GM21529 (cell line): ENCODE measurements at regions not wholly inside any gene's neighbourhood (a gene's known extent, or its start where the extent isn't known, plus 50 kb on each side); places are given as distances from the start of the nearest gene placed in this dataset.

Experiments used
- ATAC-seq: cut with Tn5 transposase; IDR thresholded peaks from one replicate; pipeline ENCODE4 v1.9.1; 2021; ENCODE audit not compliant: unreplicated experiment

GRCh38 chr22:47600791-47601625 is 838.6 kb downstream of the TBC1D22A start:
- ATAC-seq, result no peak

GRCh38 chr22:47600281-47600680 is 837.8 kb downstream of the TBC1D22A start:
- no peak for ATAC-seq

- no peak for ATAC-seq
Measured at GRCh38 chr22:47599753-47600152, 837.3 kb downstream of the TBC1D22A start.

DNA sequence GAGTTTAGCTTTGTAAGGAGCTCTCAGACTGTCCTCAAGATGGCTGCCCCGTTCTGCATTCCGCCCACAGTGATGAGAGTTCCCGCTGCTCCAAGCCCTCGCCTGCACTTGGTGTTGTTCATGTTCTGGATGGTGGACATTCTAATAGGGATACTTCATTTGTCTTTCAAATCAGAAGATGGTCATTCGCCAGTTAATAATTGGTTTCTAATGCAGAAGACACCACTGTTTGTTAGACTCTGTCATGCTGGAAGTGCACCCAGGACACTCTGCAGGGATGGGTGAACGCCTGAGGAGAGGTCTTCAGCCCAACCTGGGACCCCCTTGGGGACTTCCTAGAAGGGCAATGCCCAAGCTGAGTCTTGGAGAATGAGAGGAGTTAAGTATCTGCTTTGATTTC is 836.4 kb downstream of the TBC1D22A start:
- ATAC-seq, result no peak

- ATAC-seq, result no peak
Measured at GRCh38 chr22:47597041-47597440, 834.6 kb downstream of the TBC1D22A start.

DNA sequence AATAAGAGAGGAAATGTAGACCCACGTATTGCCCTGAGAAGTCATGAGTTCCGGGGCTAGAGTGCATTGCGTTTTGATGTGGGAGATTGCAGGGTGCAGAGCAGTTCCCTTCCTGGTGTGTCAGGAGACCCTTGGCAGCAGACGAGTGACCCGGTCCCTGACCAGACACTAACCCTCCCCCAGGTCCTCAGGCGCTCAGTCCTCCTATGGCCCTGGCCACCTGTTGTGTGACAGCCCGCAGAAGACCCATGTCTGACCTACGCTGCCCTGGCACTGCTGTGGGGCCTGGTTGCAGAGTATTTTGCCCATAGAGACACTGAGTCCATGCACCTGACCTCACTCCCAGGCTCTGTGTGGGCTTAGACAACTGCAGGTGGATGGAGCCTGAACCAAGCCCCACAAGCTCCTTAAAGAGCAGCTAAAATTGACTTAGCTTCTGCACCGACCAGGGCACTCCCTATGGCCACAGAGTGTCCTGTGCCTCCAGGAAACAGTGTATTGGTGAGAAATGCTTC is 833.8 kb downstream of the TBC1D22A start:
- no peak for ATAC-seq

DNA sequence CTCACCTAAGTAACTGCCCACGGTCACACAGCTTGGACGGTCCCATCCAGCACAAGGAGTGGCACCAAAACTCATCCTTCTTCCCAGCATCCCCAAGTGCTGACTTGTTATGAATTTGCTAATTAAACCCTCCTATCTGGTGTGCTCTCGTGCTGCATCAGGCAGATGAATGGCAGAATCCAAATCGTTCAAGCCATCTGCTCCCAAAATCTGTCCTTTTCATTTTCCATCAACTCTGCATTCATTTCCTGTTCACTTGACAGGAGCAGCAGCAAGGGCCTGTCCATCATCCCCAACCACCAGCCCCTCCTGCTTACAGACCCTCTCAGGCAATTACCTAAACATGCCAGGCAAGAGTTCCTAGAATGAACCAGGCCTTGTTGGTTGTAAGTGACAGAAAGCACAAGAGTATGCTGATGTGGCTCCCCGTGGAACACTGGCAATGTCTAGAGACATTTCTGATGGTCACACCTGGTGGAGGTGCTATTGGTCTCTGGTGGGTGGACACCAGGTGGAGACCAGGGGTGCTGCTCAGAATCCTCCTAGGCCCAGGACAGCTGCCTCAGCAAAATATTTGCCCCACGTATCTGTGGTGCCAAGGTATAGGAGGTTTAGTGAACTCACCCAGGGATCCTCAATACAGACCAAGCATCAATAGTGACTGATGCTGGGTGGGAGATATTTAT is 832.5 kb downstream of the TBC1D22A start:
- ATAC-seq, result no peak

DNA sequence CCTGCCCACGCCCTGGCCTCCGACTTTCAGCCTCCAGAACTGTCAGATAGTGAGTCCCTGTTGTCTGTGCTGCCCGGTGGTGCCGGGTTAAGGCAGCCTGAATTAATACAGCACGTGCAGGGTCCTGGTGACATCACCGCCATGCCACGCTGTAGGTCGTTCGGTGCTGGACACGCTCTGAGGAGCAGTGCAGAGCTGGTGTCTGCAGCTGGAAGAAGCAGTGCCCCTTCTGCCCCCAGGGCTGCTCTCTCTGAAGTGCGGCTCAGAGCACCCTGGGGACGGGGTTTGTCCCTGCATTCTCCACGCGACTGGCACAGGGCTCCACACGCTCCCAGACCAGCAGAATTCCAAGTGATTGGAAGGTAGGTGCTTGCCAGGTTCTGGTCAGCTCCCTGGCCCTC is 831.5 kb downstream of the TBC1D22A start:
- ATAC-seq, result no peak

DNA sequence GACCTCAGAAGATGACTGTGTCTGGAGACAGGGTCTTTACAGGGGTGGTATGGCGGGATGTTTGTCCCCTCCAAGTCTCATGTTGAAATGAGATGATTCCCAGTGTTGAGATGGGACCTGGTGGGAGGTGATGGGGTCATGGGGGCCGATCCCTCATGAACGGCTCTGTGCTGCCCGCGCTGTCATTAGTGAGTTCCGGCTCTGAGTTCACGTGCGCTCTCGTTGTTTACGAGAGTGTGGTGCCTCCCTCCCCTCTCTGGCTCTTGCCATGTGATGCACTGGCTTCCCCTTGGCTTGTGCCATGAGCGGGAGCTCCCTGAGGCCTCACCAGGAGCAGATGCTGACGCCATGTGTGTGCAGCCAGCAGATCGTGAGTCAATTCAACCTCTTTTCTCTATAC is 830.8 kb downstream of the TBC1D22A start:
- ATAC-seq, result no peak

DNA sequence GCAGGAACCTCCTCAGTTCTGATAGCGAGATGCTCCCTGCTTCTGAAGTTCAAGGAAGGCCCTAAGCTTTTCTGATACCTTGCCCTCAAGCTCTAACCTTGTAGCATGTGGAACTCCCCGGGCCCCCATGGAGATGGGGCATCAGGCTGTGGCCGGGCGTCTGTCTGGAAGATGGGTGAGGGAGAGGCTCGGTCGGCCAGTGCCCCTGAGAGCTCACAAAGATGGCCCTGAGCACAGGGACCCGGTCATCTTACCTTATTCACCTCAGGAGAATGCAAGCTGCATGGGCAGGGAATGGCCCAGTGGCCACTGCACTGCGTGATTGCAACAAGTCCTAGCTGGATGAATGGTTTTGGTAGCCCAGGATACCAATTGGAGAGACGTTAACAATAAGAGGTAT is 830.3 kb downstream of the TBC1D22A start:
- ATAC-seq, result no peak

GRCh38 chr22:47591709-47592108 is 829.3 kb downstream of the TBC1D22A start:
- ATAC-seq, result no peak

DNA sequence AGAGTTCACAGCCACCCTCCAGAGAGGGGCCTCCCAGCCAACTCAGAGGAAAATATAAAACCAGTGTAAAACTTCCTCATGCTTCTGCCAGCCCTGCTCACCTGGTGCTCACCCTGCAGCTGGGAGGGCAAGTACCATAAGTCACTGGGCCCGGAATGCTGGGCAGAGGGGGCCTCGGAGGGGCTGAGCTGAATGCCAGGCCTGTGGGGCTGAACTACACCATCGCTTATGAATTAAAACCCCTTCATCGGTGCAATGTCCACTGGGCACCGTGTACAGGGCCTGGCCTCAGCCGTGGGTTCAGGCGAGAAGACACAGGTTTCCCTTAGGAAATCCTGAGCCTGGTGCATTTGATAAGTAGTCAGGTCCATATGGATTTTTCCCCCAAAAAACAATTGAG is 828.6 kb downstream of the TBC1D22A start:
- no peak for ATAC-seq

DNA sequence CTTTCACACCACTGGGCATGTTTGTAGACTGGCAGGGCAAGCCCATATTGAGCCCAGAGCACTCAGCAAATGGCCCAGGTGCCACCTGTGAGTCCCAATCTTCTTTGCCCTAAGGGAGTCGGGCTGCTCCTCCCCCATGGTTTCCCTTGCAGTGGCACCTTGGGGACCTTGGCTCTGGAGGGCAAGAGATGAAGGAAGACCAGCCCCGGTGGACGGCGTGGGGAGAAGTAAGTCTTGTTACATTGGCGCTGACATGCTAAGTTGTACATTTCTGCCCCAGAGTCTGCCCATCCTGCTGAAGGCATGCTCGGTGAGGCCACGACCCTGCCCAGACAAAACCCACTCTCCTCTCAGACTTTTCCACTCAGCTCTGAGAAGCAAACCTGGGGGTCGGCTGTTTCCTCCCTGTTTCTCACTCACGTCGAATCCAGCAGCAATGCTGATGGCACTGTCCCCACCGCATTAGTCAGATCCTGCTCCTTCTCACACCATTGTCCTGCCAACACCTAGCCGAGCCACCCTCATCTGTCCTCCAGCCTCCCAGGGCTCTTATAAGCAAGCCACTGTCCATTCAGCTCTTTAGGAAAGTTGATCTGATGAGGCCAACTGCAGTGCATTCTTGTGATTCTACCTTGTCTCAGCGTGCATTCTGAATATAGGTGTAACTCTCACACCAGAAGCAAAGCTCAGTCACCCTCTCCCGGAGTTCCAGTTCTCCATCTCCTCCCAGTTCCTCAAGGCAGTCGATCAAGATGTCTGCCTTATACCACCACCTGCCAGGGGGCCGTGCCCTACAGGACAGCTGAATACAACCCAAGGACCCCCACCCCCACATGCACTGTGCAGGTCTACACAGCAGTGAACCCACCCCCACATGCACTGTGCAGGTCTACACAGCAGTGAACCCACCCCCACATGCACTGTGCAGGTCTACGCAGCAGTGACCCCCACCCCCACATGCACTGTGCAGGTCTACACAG is 827.1 kb downstream of the TBC1D22A start:
- no peak for ATAC-seq

- no peak for ATAC-seq
Measured at GRCh38 chr22:47588578-47588960, 826.1 kb downstream of the TBC1D22A start.

- no peak for ATAC-seq
Measured at GRCh38 chr22:47587861-47588577, 825.6 kb downstream of the TBC1D22A start.

DNA sequence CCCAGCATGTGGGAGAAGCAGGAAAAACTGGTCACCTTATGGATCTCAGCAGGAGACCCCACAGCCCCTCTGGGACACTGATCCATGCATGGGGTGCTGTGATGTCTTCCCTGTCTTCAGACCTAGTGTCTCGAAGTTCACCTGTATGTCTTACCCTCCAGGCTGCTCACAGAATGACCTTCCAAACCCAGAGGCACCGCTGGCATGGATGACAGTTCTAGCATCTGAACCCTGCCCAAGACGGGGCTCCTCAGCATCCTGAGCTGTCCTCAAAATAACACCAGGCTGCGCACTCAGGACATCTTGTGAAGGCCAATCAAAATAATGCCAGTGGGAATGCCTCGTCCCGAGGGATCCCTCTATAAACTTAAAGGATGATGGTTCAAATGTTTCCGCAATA is 824.9 kb downstream of the TBC1D22A start:
- ATAC-seq, result no peak

GRCh38 chr22:47586946-47587345 is 824.5 kb downstream of the TBC1D22A start:
- ATAC-seq, result no peak

- ATAC-seq, result no peak
Measured at GRCh38 chr22:47586038-47586437, 823.6 kb downstream of the TBC1D22A start.

DNA sequence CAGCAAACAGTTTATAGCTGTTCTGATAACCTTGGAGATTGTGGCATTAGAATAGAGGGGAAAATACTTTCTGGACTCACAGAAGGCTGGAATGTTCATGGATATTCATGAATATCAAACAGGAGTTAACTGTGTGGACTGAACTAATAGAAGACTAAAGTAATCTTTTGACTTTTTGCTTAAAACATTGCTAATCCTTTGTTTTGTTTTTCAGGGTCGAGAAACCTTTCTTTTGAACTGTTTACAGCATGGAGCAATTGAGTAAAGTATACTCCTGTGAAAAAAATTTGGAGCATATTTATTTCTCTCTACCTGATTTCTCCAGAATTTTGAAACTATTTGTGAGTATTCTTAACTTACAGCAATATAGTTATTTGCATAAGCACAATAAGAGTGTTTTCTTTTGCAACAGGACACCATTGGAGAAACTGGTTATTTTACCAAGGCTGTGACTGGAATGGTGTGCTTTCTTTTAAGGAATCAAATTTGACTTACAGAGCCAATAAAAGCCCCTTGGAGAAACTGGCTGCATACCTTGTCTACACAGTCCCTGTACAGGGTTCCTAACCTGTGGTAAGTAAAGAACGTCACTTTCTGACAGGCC is 821.6 kb downstream of the TBC1D22A start:
- ATAC-seq, result no peak

GRCh38 chr22:47582067-47582466 is 819.6 kb downstream of the TBC1D22A start:
- ATAC-seq, result no peak
